COR-L47 (cell line): ENCODE measurements at regions not wholly inside any gene's neighbourhood (a gene's known extent, or its start where the extent isn't known, plus 50 kb on each side); places are given as distances from the start of the nearest gene placed in this dataset.

Experiments used
- DNase-seq: peaks from one replicate; lab custom pipeline; 2025; lab: John Stamatoyannopoulos, UW

DNA sequence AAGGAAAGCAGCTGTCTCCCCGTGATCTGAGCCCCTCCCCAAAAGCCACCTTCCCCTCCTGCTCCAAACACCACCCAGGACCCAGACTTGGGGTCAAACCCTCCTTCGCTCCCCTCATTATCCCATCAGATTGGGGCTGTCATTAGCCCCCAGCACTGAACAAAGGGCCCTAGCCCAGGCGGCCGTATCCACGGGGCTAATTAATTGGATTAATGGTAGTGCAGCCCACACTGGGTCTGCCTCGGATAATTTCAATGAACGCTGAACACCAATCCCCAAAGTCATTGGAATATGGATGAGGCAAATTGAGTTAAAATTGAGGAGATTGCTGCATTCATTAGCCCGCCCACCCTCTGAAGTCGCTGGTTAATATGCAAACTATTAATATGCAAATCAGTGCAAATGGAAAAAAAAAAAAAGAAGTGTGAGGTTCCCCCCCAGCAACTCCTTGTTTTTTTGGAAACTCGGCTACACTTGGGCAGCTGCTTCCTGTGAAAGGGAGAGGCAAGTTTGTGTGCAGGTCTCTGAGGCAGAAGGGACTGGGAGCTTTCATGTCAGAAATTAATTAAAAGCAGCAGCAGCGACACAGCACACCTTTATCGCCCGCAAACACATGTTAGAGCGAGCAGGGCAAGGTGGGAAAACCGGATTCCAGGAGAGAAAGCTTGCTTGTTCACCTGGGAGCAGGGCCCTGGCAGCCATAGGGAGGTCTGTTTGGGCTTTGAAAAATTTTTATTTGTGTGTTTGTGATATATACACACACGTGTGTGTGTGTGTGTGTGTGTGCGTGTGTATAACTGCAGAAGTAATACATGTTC is 517.8 kb downstream of the MIAT start:
- no peak for DNase-seq

GRCh38 chr22:27175974-27176373 is 518.6 kb downstream of the MIAT start:
- DNase-seq, result no peak

- DNase-seq, result no peak
These were observed 521.8 kb downstream of the MIAT start for GRCh38 chr22:27179161-27179560.

DNA sequence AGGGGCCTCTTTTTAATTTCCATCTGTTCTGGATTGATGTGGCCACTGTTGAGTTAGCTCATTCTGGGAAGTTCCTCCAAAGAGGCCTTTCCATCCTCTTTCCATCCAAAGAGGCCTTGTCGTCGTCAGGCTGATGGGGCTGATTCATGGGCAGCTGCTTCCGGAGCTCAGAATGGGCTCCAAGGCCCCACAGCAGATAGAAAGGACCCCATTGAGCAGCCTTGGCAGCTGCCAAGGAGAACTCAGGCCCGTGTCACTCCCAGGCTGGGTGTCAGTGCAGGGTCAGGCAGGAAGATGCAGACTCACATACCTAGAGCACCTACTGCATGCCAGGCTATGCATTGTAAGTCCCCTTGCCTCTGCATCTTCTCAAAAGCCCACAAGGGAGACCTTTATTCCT is 524.1 kb downstream of the MIAT start:
- DNase-seq, result no peak

- no peak for DNase-seq
These were observed 526.1 kb downstream of the MIAT start for GRCh38 chr22:27183474-27183873.

GRCh38 chr22:27185099-27185709 is 527.8 kb downstream of the MIAT start:
- no peak for DNase-seq

DNA sequence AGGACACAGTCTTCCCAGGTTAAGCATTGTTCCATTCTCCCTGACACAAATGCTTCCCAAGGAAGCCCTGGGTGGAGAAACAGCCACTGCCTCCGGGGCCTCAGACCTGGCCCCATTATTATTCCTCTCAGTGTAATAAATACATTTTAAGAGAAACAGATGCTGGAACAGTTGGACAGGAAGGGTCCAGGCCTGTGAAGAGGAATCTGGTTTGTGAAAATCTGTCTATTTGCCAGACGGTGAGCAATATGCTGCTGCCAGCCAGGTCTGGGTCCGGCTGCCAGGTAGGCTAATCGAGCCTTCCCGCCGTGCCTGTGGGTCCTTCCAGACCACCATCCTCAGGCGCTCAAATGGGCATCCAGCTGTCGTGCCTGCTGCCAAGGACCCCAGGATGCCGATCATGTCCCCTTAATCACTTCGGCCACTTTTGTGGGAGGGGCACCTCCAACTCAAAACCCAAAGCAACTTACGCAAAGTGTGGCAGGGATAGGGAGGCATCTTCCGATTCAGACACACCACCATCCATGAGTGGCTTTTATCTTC is 528.4 kb downstream of the MIAT start:
- no peak for DNase-seq

- no peak for DNase-seq
These were observed 529.3 kb downstream of the MIAT start for GRCh38 chr22:27186643-27187042.

DNA sequence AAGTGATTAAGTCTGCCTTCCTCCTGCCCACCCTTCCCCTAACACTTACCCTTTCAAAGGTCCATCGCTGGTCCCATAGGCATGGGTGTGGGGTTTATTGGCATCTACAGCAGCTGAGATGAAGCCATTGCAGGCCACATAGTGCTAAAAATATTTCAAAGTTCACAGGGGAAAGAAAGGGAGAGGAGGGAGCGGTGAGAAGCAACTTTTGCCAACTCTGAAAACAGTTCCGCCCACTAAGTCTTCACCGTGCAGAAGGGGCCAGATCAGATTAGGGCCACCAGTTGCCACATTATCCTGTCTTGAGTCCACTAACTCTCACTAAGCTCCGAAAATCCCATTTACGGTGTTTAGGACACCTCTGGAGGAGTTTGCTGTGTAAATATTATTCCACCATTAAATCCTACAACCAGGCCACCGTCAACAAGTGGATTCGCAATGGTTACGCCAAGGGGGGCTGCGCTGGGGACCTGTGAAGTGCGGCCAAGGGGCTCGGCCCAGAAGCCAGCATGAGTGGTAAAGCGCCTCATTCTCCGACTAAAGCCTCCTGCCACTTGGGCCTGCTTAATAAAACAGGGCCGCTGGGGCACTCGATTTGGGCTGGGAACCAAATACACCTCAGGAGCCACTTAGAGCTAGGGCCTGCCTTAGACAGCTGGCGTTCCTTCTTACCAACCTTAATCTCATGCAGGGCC is 534.9 kb downstream of the MIAT start:
- DNase-seq, result no peak

DNA sequence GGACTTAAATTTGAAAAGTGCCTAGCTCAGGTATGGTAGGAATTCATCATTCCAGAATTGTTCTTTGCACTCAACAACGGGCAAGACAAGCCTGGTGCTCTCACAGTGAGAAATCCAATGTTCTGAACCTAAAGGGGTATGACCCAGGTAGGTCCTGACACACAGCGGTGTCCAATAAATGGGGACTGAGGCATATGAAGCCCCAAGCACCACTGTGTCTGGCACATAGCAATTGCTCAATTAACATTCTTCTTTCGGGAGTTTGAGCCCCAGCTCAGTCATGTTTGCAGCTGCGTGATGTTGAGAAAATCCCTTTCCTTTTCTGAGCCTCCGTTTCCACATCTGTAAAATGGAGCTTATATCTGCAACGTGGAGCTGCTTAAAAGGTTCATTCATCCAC is 535.8 kb downstream of the MIAT start:
- no peak for DNase-seq

- no peak for DNase-seq
These were observed 536.2 kb downstream of the MIAT start for GRCh38 chr22:27193636-27194035.

DNA sequence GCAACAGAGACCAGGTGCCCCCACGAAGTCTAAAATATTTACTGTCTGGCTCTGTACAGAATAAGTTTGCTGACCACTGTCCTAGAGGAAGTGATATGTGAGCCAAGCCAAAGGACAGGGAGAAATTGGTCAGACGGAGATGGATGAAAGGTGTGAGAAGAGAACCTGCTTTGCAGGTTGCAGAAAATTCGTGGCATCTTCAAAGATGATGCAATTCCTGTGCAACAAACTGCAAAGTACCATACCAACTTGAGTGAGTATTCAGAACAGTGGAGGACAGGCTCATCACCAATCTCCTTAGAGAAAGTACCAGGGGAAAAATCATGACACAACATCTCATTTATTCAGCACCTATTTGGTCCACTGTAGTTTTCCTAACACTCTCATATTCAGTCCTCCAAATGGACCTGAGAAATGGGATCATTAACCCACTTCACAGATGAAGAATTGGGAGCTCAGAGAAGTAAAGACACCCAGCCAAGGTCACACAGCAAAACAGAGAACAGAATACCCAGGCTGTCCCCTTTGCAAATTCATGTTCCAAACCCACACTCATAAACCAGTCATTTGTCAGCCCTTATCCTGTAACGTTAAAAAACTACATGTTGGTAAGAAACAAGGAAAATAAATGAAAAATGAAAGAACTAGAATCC is 536.8 kb downstream of the MIAT start:
- DNase-seq, result no peak

GRCh38 chr22:27195094-27195493 is 537.7 kb downstream of the MIAT start:
- DNase-seq, result peak; percentile 37

GRCh38 chr22:27195494-27195893 is 538.1 kb downstream of the MIAT start:
- DNase-seq, result no peak

DNA sequence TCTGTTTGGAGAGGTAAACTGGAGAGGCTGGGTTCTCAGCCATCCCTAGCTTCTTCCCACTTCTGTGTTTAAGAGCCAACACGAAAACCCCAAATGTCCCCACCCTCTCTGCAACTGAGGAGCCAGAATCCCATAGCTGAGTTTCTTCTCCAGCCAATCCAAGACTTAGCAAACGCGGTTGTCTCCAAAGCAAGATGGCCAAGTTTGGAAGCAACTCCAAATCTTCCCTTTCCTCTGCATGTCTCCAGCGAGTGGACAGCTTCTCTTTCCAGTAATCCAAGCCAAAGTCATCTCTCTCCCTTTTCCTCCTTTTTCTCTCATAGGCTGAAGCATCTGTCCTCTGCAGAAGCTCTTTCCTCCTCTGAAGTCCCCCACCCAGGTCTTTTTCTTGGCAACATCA is 539.2 kb downstream of the MIAT start:
- no peak for DNase-seq

- no peak for DNase-seq
These were observed 539.7 kb downstream of the MIAT start for GRCh38 chr22:27197052-27197451.

DNA sequence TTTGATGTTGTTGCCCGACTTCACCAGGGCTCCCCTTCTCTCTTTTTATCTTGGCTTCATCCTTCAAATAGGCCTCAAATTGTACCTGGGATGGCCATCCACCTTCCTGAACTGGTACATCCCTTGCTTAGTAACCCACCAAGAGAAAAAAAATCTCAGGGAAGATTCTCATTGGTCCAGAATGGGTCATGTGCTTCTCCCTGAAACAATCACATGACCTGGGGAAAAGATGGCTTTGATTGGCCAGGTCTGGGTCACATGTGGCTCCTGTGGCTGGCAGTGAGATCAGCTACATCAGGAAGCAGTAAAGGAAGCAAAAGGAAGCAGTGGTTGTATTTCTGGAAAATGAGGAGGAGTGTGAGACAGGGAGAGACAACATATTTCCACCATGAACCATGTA is 540.2 kb downstream of the MIAT start:
- DNase-seq, result no peak

DNA sequence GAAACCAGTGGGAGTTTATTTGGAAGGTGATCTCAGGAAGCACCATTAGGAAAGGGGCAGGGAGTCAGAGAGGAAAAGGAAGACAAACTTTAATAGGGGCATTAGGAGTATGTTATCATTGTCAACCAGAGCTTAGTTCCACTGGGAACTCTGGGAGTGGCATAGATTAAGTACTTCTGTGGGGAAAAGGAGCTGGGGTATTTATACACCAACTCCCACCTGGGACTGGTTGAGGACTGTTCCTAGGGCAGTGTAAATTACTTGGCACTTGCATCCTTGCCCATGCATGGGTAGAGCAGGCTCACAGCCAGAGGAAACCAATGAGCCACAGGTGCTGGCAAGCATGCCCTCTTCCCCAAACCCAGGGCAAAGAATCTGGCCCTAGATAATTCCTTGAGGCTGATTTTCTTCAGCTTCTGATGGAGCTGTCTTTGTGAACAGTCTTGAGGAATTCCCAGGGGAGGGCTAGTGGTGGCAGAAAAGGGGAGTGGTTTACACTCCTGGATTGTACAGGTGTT is 541.2 kb downstream of the MIAT start:
- DNase-seq, result no peak

- no peak for DNase-seq
These were observed 542.0 kb downstream of the MIAT start for GRCh38 chr22:27199354-27199753.

DNA sequence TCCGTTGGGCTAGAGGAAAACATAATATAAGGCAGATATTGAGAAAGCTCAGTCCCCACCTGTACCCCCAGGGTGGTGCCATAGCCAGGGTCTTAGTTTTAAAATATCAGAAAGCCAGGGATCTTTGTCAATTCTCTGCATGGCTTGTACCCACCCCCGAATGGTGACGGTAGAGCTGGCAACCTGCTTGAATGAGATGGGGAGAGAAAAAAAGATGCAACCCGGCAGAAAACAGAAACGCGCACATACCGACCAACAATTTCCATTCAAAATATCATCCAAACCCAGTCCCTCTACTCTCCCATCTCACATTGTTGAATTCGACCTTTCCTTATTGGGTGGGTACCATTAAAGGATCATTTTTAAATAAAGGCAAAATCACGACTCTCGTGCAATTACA is 543.9 kb downstream of the MIAT start:
- DNase-seq, result no peak

GRCh38 chr22:27201741-27202140 is 544.4 kb downstream of the MIAT start:
- DNase-seq, result no peak

DNA sequence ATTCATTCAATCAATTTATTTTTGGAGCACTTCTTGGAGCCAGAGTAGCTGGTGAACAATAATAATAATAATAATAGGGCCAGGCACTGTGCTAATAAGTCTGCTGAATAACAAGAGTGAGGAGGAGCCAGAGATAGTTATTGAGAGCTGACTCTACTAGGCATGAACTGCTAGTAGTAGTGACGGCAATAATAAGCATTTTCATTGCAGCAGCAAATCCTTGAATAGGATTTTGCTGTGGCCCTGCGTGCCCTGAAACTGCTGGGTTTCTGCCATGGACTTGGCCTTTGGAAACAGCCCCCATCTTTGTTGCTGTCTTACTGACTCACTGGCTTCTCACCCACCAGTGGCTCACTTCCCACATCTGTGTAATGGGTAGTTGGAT is 545.9 kb downstream of the MIAT start:
- no peak for DNase-seq
